CD14-positive monocyte (primary cell): ENCODE measurements at regions not wholly inside any gene's neighbourhood (a gene's known extent, or its start where the extent isn't known, plus 50 kb on each side); places are given as distances from the start of the nearest gene placed in this dataset.

Source experiments
- DNase-seq, 3 donors: peaks; one replicate each; pipeline ENCODE4 v3.0.0-alpha.2; 2011 to 2022
- H2AFZ ChIP-seq: 2 replicates; pipeline ENCODE4 v1.6.0; 2012; ENCODE audit warnings: mild to moderate bottlenecking, low read depth, low read length, inconsistent platforms; ENCODE audit not compliant: insufficient read depth, poor library complexity, severe bottlenecking
- H3K27ac ChIP-seq, 2 donors: 1 replicate in 1 of 2; 2 replicates in 1 of 2; pipeline ENCODE4 v1.5.1; 2012 to 2013; ENCODE audit warnings: low read length in 2 of 2, control low read depth in 1 of 2, inconsistent platforms in 1 of 2, low read depth in 1 of 2, mild to moderate bottlenecking in 1 of 2
- H3K27me3 ChIP-seq, 2 donors: one replicate each; pipeline versions ENCODE4 v1.6.0 to v1.6.1; 2011 to 2013; ENCODE audit warnings: low read length in 2 of 2; ENCODE audit not compliant: control insufficient read depth in 2 of 2, insufficient read depth in 2 of 2
- H3K36me3 ChIP-seq, 2 donors: replicated peaks in 1 of 2; 1 replicate in 1 of 2; 2 replicates in 1 of 2; pipeline versions ENCODE4 v1.5.1 to v1.6.1; 2012 to 2013; ENCODE audit warnings: low read length in 2 of 2, control low read depth in 1 of 2, inconsistent platforms in 1 of 2, mild to moderate bottlenecking in 1 of 2; ENCODE audit not compliant: insufficient read depth in 2 of 2, control insufficient read depth in 1 of 2
- H3K4me1 ChIP-seq, 2 donors: 1 replicate in 1 of 2; 2 replicates in 1 of 2; pipeline versions ENCODE4 v1.5.1 to v1.6.1; 2012 to 2013; ENCODE audit warnings: low read length in 2 of 2, control low read depth in 1 of 2, inconsistent platforms in 1 of 2, mild to moderate bottlenecking in 1 of 2, moderate library complexity in 1 of 2; ENCODE audit not compliant: insufficient read depth in 2 of 2, control insufficient read depth in 1 of 2
- H3K4me2 ChIP-seq: replicated peaks from 2 replicates; pipeline ENCODE3; 2012; ENCODE audit warnings: low read length, moderate library complexity, mild to moderate bottlenecking; ENCODE audit not compliant: poor library complexity, severe bottlenecking; ENCODE audit errors: extremely low read depth
- H3K4me3 ChIP-seq, 3 experiments: fragments of 200-600 bp in 1 of 3; sonication (generic) in 1 of 3; replicated peaks in 1 of 3; 1 replicate in 2 of 3; 2 replicates in 1 of 3; pipeline ENCODE4 v1.5.1; 2011 to 2013; ENCODE audit warnings: low read length in 3 of 3, mild to moderate bottlenecking in 3 of 3, control low read depth in 2 of 3, low read depth in 2 of 3, inconsistent platforms in 1 of 3, moderate library complexity in 1 of 3
- H3K79me2 ChIP-seq: 2 replicates; pipeline ENCODE4 v1.6.0; 2012; ENCODE audit warnings: mild to moderate bottlenecking, control low read depth, inconsistent platforms, low read length, moderate library complexity; ENCODE audit not compliant: insufficient read depth
- H3K9ac ChIP-seq: 2 replicates; pipeline ENCODE4 v1.6.0; 2017; ENCODE audit warnings: low read length, mild to moderate bottlenecking; ENCODE audit not compliant: insufficient read depth, poor library complexity, severe bottlenecking
- H3K9me3 ChIP-seq, 2 donors: replicated peaks in 1 of 2; 1 replicate in 1 of 2; 2 replicates in 1 of 2; pipeline versions ENCODE4 v1.5.1 to v1.6.1; 2012 to 2013; ENCODE audit warnings: low read length in 2 of 2, control low read depth in 1 of 2; ENCODE audit not compliant: control insufficient read depth in 1 of 2, insufficient read depth in 1 of 2
- H4K20me1 ChIP-seq: 2 replicates; pipeline ENCODE4 v1.6.0; 2012; ENCODE audit warnings: mild to moderate bottlenecking, low read length, control low read depth, moderate library complexity; ENCODE audit not compliant: insufficient read depth
- H3K27ac Mint-ChIP-seq, 7 donors: one replicate each; pipeline ENCODE4 v1.8.0; 2020; ENCODE audit warnings: mild to moderate bottlenecking in 7 of 7, mixed read lengths in 7 of 7, moderate library complexity in 6 of 7, inconsistent platforms in 2 of 7
- H3K27me3 Mint-ChIP-seq, 3 donors: one replicate each; pipeline ENCODE4 v1.8.0; 2021 to 2022; ENCODE audit warnings: low read depth in 3 of 3, mild to moderate bottlenecking in 3 of 3, mixed read lengths in 3 of 3, moderate library complexity in 3 of 3, inconsistent platforms in 1 of 3
- H3K36me3 Mint-ChIP-seq, 2 donors: one replicate each; pipeline ENCODE4 v1.8.0; 2020; ENCODE audit warnings: mixed read lengths in 2 of 2, inconsistent platforms in 1 of 2, mild to moderate bottlenecking in 1 of 2
- H3K4me1 Mint-ChIP-seq: one replicate; pipeline ENCODE4 v1.8.0; 2020; ENCODE audit warnings: mild to moderate bottlenecking, mixed read lengths
- H3K4me3 Mint-ChIP-seq, 2 donors: one replicate each; pipeline ENCODE4 v1.8.0; 2020; ENCODE audit warnings: mild to moderate bottlenecking in 2 of 2, mixed read lengths in 2 of 2, moderate library complexity in 1 of 2
- H3K9me3 Mint-ChIP-seq, 7 donors: one replicate each; pipeline ENCODE4 v1.8.0; 2020 to 2022; ENCODE audit warnings: mixed read lengths in 7 of 7, mild to moderate bottlenecking in 6 of 7, moderate library complexity in 6 of 7, inconsistent platforms in 2 of 7
- CTCF ChIP-seq: fragments of 200-600 bp; IDR thresholded peaks from one replicate; pipeline ENCODE4 v1.8.0; 2022; ENCODE audit warnings: antibody characterized with exemption, mild to moderate bottlenecking
- WGBS: methylation state at CpG from one replicate; pipeline ENCODE4 v1.1.5; 2013; ENCODE audit warnings: missing lambda C conversion rate; ENCODE audit not compliant: insufficient coverage; 5-methylcytosine and 5-hydroxymethylcytosine counted together
- intact Hi-C, 2 donors: fragments of 100-400 bp; cut with micrococcal nuclease; formaldehyde crosslinking; loops; one replicate each; pipeline versions ENCODE4 v1.15.0 to v1.15.1; 2023

DNA sequence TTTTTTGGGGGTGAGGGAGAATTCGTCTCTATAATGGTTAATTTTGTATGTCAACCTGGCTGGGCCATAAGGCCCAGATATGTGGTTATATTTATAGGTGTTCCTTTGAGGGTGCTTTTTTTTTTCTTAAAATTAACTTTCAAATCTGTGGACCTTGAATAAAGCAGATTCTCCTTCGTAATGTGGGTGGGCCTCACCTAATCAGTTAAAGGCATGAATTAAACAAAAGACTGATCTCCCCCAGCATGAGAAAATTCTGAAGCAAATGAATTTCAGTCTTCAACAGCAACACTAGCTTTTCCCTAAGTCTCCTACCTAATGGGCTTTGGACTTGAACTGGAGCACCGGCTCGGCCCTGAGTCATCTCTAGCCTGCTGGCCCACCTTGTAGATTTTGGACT, 77.4 kb downstream of the GMNC start:
- TF ChIP-seq CTCF, result no peak
- DNase-seq, result no peak
- no peak overlapping the region for H3K27ac Mint-ChIP-seq
- Histone ChIP-seq H3K36me3 (no peaks in the 10 kb centered on the region), H4K20me1 (no peaks in the 10 kb centered on the region), H2AFZ (no peak overlapping the region), H3K9ac (no peak overlapping the region), H3K4me1 (no peaks in the 10 kb centered on the region), H3K79me2 (no peaks in the 10 kb centered on the region), H3K9me3 (no peaks in the 10 kb centered on the region), H3K4me2 (no peak overlapping the region), H3K27ac (no peak overlapping the region), H3K4me3 (no peak overlapping the region), H3K27me3 (no peaks in the 10 kb centered on the region)
- intact Hi-C loops, result no loop called here
- 90% methylated on average over 2 of the region's 4 CpGs for WGBS
- no peaks in the 10 kb centered on the region for H3K9me3 Mint-ChIP-seq
- H3K36me3 Mint-ChIP-seq, result no peaks in the 10 kb centered on the region
- H3K4me1 Mint-ChIP-seq, result no peaks in the 10 kb centered on the region
- H3K4me3 Mint-ChIP-seq, result no peak overlapping the region
- H3K27me3 Mint-ChIP-seq, result no peaks in the 10 kb centered on the region

DNA sequence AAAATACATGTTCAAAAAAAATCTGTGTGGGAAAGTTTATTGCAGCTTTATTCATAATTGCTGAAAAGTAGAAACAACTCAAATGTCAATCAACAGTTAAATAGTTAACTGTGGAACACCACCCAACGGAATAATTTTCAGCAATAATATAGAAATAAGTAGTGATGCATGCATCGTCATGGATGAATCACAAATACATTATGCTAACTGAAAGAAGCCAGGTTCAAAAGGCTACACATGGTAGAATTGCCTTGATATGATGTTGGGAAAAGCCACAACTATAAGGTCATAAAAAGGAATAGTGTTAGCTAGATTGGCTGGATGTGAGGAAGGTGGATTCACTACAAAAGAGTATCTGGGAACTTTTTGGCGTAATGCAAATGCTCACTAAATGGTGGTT, 82.0 kb downstream of the GMNC start:
- H3K4me1 ChIP-seq, result no peaks in the 10 kb centered on the region
- no peaks in the 10 kb centered on the region for H3K9me3 ChIP-seq
- no peak overlapping the region for H2AFZ ChIP-seq
- no peak for DNase-seq
- no peak overlapping the region for H3K9ac ChIP-seq
- no peaks in the 10 kb centered on the region for H3K79me2 ChIP-seq
- no peak overlapping the region for H3K4me2 ChIP-seq
- no peaks in the 10 kb centered on the region for H4K20me1 ChIP-seq
- Mint-ChIP-seq H3K36me3 (no peaks in the 10 kb centered on the region), H3K4me3 (no peak overlapping the region), H3K9me3 (peaks cover 0 to 2% (median 0%) of the 10 kb centered on the region in 7 donors), H3K27me3 (no peaks in the 10 kb centered on the region), H3K27ac (no peak overlapping the region), H3K4me1 (no peaks in the 10 kb centered on the region)
- intact Hi-C loops, result no loop called here
- no peak for TF ChIP-seq CTCF
- H3K36me3 ChIP-seq, result no peaks in the 10 kb centered on the region
- no peaks in the 10 kb centered on the region for H3K27me3 ChIP-seq
- no peak overlapping the region for H3K27ac ChIP-seq
- no peak overlapping the region for H3K4me3 ChIP-seq
- no CpG with 5 or more reads among the region's 3 CpGs for WGBS
